Tibial nerve (tissue), 4 donors: ENCODE measurements at regions not wholly inside any gene's neighbourhood (a gene's known extent, or its start where the extent isn't known, plus 50 kb on each side); places are given as distances from the start of the nearest gene placed in this dataset.

ENCODE experiments used
- DNase-seq, 2 donors: peaks; one replicate each; pipeline ENCODE4 v3.0.0-alpha.2; 2019; ENCODE audit warnings: low spot score in 2 of 2
- H3K27ac ChIP-seq, 4 donors: fragments of 200-600 bp; sonication (generic) in 3 of 4; one replicate each; pipeline ENCODE4 v1.5.1; 2017 to 2019; ENCODE audit warnings: mild to moderate bottlenecking in 1 of 4
- H3K27me3 ChIP-seq, 2 donors: fragments of 200-600 bp; sonication (generic) in 1 of 2; one replicate each; pipeline versions ENCODE4 v1.5.1 to v1.6.0; 2017 to 2019
- H3K36me3 ChIP-seq, 3 donors: fragments of 200-600 bp; sonication (generic); one replicate each; pipeline ENCODE4 v1.5.1; 2018 to 2019
- H3K4me1 ChIP-seq, 4 donors: fragments of 200-600 bp; sonication (generic) in 3 of 4; one replicate each; pipeline ENCODE4 v1.5.1; 2017 to 2019
- H3K4me3 ChIP-seq, 4 donors: fragments of 200-600 bp; sonication (generic) in 3 of 4; one replicate each; pipeline ENCODE4 v1.5.1; 2017 to 2019; ENCODE audit warnings: mild to moderate bottlenecking in 1 of 4, moderate library complexity in 1 of 4
- H3K9me3 ChIP-seq, 4 donors: fragments of 200-600 bp; sonication (generic) in 3 of 4; one replicate each; pipeline ENCODE4 v1.5.1; 2017 to 2019
- CTCF ChIP-seq, 5 experiments: fragments of 200-600 bp in 3 of 5; fragments of 450-650 bp in 2 of 5; sonication (generic) in 3 of 5; IDR thresholded peaks; one replicate each; pipeline ENCODE4 v1.5.1; 2016 to 2019; ENCODE audit warnings: antibody characterized with exemption in 5 of 5, mild to moderate bottlenecking in 3 of 5, moderate library complexity in 2 of 5
- EP300 ChIP-seq, 2 donors: sonication (generic); formaldehyde crosslinking; IDR thresholded peaks; one replicate each; pipeline ENCODE4 v1.6.1; 2017; ENCODE audit warnings: antibody characterized with exemption in 2 of 2, mild to moderate bottlenecking in 1 of 2
- POLR2A ChIP-seq, 2 donors: fragments of 450-650 bp; IDR thresholded peaks; one replicate each; pipeline ENCODE4 v1.6.1; 2017; ENCODE audit warnings: antibody characterized with exemption in 2 of 2, mild to moderate bottlenecking in 2 of 2, moderate library complexity in 2 of 2
- WGBS, 2 donors: methylation state at CpG; one replicate each; pipeline ENCODE4 v1.1.5; 2018; 5-methylcytosine and 5-hydroxymethylcytosine counted together

- WGBS, 2 donors: 62 to 64% methylated on average over 6 to 8 of the region's 8 CpGs
- H3K27me3 ChIP-seq: no peaks in the 10 kb centered on the region
- no peaks in the 10 kb centered on the region for H3K36me3 ChIP-seq
- peak overlapping the region in 1 of 4 donors; percentile 62 for H3K27ac ChIP-seq
- H3K4me1 ChIP-seq: peaks cover 0 to 20% (median 2%) of the 10 kb centered on the region in 4 donors
- no peak overlapping the region for H3K4me3 ChIP-seq
- H3K9me3 ChIP-seq: no peaks in the 10 kb centered on the region
- TF ChIP-seq POLR2A (IDR thresholded peaks at IDR 0.05) (no peak), CTCF (IDR thresholded peaks at IDR 0.05) (no peak), EP300 (IDR thresholded peaks at IDR 0.05) (no peak)
- no peak for DNase-seq
These were observed 82.1 kb upstream of the F3 start for GRCh38 chr1:94623560-94624148.

GRCh38 chr1:94622757-94623156, 81.2 kb upstream of the F3 start:
- Histone ChIP-seq H3K4me3 (no peak overlapping the region), H3K27ac (peak overlapping the region in 1 of 4 donors; percentile 62), H3K4me1 (peaks cover 0 to 20% (median 2%) of the 10 kb centered on the region in 4 donors), H3K27me3 (no peaks in the 10 kb centered on the region), H3K9me3 (no peaks in the 10 kb centered on the region), H3K36me3 (no peaks in the 10 kb centered on the region)
- 57 to 63% methylated on average over 10 of the region's 10 CpGs for WGBS, 2 donors
- no peak for DNase-seq
- TF ChIP-seq POLR2A (IDR thresholded peaks at IDR 0.05) (no peak), EP300 (IDR thresholded peaks at IDR 0.05) (no peak), CTCF (IDR thresholded peaks at IDR 0.05) (no peak)

GRCh38 chr1:94621802-94622201, 80.2 kb upstream of the F3 start:
- no peaks in the 10 kb centered on the region for H3K36me3 ChIP-seq
- H3K4me3 ChIP-seq: no peak overlapping the region
- no peaks in the 10 kb centered on the region for H3K9me3 ChIP-seq
- no peak for DNase-seq
- H3K4me1 ChIP-seq: peaks cover 0 to 20% (median 2%) of the 10 kb centered on the region in 4 donors
- TF ChIP-seq EP300 (IDR thresholded peaks at IDR 0.05): no peak
- TF ChIP-seq POLR2A (IDR thresholded peaks at IDR 0.05): no peak
- TF ChIP-seq CTCF (IDR thresholded peaks at IDR 0.05): no peak
- H3K27me3 ChIP-seq: no peaks in the 10 kb centered on the region
- peak overlapping the region in 2 of 4 donors; percentile 28 to 62 for H3K27ac ChIP-seq

- 58 to 70% methylated on average over 3 of the region's 3 CpGs for WGBS, 2 donors
- no peak for DNase-seq
- TF ChIP-seq POLR2A (IDR thresholded peaks at IDR 0.05): no peak
- TF ChIP-seq CTCF (IDR thresholded peaks at IDR 0.05): no peak
- TF ChIP-seq EP300 (IDR thresholded peaks at IDR 0.05): no peak
- no peak overlapping the region for H3K4me3 ChIP-seq
- H3K36me3 ChIP-seq: no peaks in the 10 kb centered on the region
- H3K4me1 ChIP-seq: peaks cover 0 to 20% (median 2%) of the 10 kb centered on the region in 4 donors
- H3K27me3 ChIP-seq: no peaks in the 10 kb centered on the region
- H3K9me3 ChIP-seq: no peaks in the 10 kb centered on the region
- peak overlapping the region in 1 of 4 donors; percentile 62 for H3K27ac ChIP-seq
These were observed 79.8 kb upstream of the F3 start for GRCh38 chr1:94621395-94621794.

- no peaks in the 10 kb centered on the region for H3K9me3 ChIP-seq
- 90 to 92% methylated on average over 8 to 10 of the region's 10 CpGs for WGBS, 2 donors
- TF ChIP-seq POLR2A (IDR thresholded peaks at IDR 0.05): no peak
- TF ChIP-seq EP300 (IDR thresholded peaks at IDR 0.05): no peak
- TF ChIP-seq CTCF (IDR thresholded peaks at IDR 0.05): no peak
- no peaks in the 10 kb centered on the region for H3K36me3 ChIP-seq
- no peak for DNase-seq
- peak overlapping the region in 1 of 4 donors; percentile 62 for H3K27ac ChIP-seq
- no peak overlapping the region for H3K4me3 ChIP-seq
- peaks cover 0 to 20% (median 2%) of the 10 kb centered on the region in 4 donors for H3K4me1 ChIP-seq
- H3K27me3 ChIP-seq: no peaks in the 10 kb centered on the region
These were observed 78.9 kb upstream of the F3 start for GRCh38 chr1:94620345-94621031.
